ENCODE measurements at regions not wholly inside any gene's neighbourhood (a gene's known extent, or its start where the extent isn't known, plus 50 kb on each side); places are given as distances from the start of the nearest gene placed in this dataset.

GRCh38 chr6:40037271-40037670 is 103.0 kb upstream of the MOCS1 start:
- H3K4me1 ChIP-seq (ENCODE audit: control insufficient read depth in 3 of 3, insufficient read depth in 3 of 3, low read length in 3 of 3): no peaks in the 10 kb centered on the region
- H3K9me3 ChIP-seq (ENCODE audit: control insufficient read depth in 3 of 3, low read length in 3 of 3): no peaks in the 10 kb centered on the region
- no peak overlapping the region for H3K4me3 ChIP-seq (ENCODE audit: low read length in 3 of 3)
- no peak overlapping the region for H3K9ac ChIP-seq (ENCODE audit: low read depth in 1 of 3, low read length in 3 of 3)
- H3K27me3 ChIP-seq (ENCODE audit: control insufficient read depth in 3 of 3, insufficient read depth in 3 of 3, low read length in 3 of 3): peaks cover 0 to 9% (median 5%) of the 10 kb centered on the region in 3 donors
- H3K27ac ChIP-seq (ENCODE audit: low read depth, low read length): no peak overlapping the region
- H3K36me3 ChIP-seq (ENCODE audit: control insufficient read depth in 3 of 3, insufficient read depth in 3 of 3, low read length in 3 of 3): no peaks in the 10 kb centered on the region

GRCh38 chr6:40036186-40036585 is 101.9 kb upstream of the MOCS1 start:
- H3K36me3 ChIP-seq (ENCODE audit: control insufficient read depth in 3 of 3, insufficient read depth in 3 of 3, low read length in 3 of 3): no peaks in the 10 kb centered on the region
- H3K27me3 ChIP-seq (ENCODE audit: control insufficient read depth in 3 of 3, insufficient read depth in 3 of 3, low read length in 3 of 3): peaks cover 0 to 9% (median 5%) of the 10 kb centered on the region in 3 donors
- no peak overlapping the region for H3K4me3 ChIP-seq (ENCODE audit: low read length in 3 of 3)
- H3K9ac ChIP-seq (ENCODE audit: low read depth in 1 of 3, low read length in 3 of 3): no peak overlapping the region
- H3K27ac ChIP-seq (ENCODE audit: low read depth, low read length): no peak overlapping the region
- no peaks in the 10 kb centered on the region for H3K9me3 ChIP-seq (ENCODE audit: control insufficient read depth in 3 of 3, low read length in 3 of 3)
- H3K4me1 ChIP-seq (ENCODE audit: control insufficient read depth in 3 of 3, insufficient read depth in 3 of 3, low read length in 3 of 3): no peaks in the 10 kb centered on the region

GRCh38 chr6:40028449-40028848 is 94.2 kb upstream of the MOCS1 start:
- Histone ChIP-seq H3K4me1 (ENCODE audit: control insufficient read depth in 3 of 3, insufficient read depth in 3 of 3, low read length in 3 of 3) (no peaks in the 10 kb centered on the region), H3K27ac (ENCODE audit: low read depth, low read length) (no peak overlapping the region), H3K27me3 (ENCODE audit: control insufficient read depth in 3 of 3, insufficient read depth in 3 of 3, low read length in 3 of 3) (no peaks in the 10 kb centered on the region), H3K4me3 (ENCODE audit: low read length in 3 of 3) (no peak overlapping the region), H3K9ac (ENCODE audit: low read depth in 1 of 3, low read length in 3 of 3) (no peak overlapping the region), H3K36me3 (ENCODE audit: control insufficient read depth in 3 of 3, insufficient read depth in 3 of 3, low read length in 3 of 3) (no peaks in the 10 kb centered on the region), H3K9me3 (ENCODE audit: control insufficient read depth in 3 of 3, low read length in 3 of 3) (no peaks in the 10 kb centered on the region)

- Histone ChIP-seq H3K9me3 (ENCODE audit: control insufficient read depth in 3 of 3, low read length in 3 of 3) (peaks cover 0 to 2% (median 0%) of the 10 kb centered on the region in 3 donors), H3K4me3 (ENCODE audit: low read length in 3 of 3) (no peak overlapping the region), H3K36me3 (ENCODE audit: control insufficient read depth in 3 of 3, insufficient read depth in 3 of 3, low read length in 3 of 3) (no peaks in the 10 kb centered on the region), H3K9ac (ENCODE audit: low read depth in 1 of 3, low read length in 3 of 3) (no peak overlapping the region), H3K27me3 (ENCODE audit: control insufficient read depth in 3 of 3, insufficient read depth in 3 of 3, low read length in 3 of 3) (peaks cover 0 to 3% (median 0%) of the 10 kb centered on the region in 3 donors), H3K27ac (ENCODE audit: low read depth, low read length) (no peak overlapping the region), H3K4me1 (ENCODE audit: control insufficient read depth in 3 of 3, insufficient read depth in 3 of 3, low read length in 3 of 3) (no peaks in the 10 kb centered on the region)
Observed at GRCh38 chr6:40022867-40023266, 88.6 kb upstream of the MOCS1 start.

- Histone ChIP-seq H3K4me3 (ENCODE audit: low read length in 3 of 3) (no peak overlapping the region), H3K4me1 (ENCODE audit: control insufficient read depth in 3 of 3, insufficient read depth in 3 of 3, low read length in 3 of 3) (no peaks in the 10 kb centered on the region), H3K36me3 (ENCODE audit: control insufficient read depth in 3 of 3, insufficient read depth in 3 of 3, low read length in 3 of 3) (no peaks in the 10 kb centered on the region), H3K9me3 (ENCODE audit: control insufficient read depth in 3 of 3, low read length in 3 of 3) (peaks cover 0 to 4% (median 2%) of the 10 kb centered on the region in 3 donors), H3K27me3 (ENCODE audit: control insufficient read depth in 3 of 3, insufficient read depth in 3 of 3, low read length in 3 of 3) (peaks cover 0 to 3% (median 0%) of the 10 kb centered on the region in 3 donors), H3K9ac (ENCODE audit: low read depth in 1 of 3, low read length in 3 of 3) (no peak overlapping the region), H3K27ac (ENCODE audit: low read depth, low read length) (no peak overlapping the region)
Observed at GRCh38 chr6:40020166-40020565, 85.9 kb upstream of the MOCS1 start.

GRCh38 chr6:40015530-40015929 is 81.3 kb upstream of the MOCS1 start:
- Histone ChIP-seq H3K9me3 (ENCODE audit: control insufficient read depth in 3 of 3, low read length in 3 of 3) (peaks cover 0 to 4% (median 2%) of the 10 kb centered on the region in 3 donors), H3K9ac (ENCODE audit: low read depth in 1 of 3, low read length in 3 of 3) (no peak overlapping the region), H3K27ac (ENCODE audit: low read depth, low read length) (no peak overlapping the region), H3K4me1 (ENCODE audit: control insufficient read depth in 3 of 3, insufficient read depth in 3 of 3, low read length in 3 of 3) (no peaks in the 10 kb centered on the region), H3K4me3 (ENCODE audit: low read length in 3 of 3) (no peak overlapping the region), H3K27me3 (ENCODE audit: control insufficient read depth in 3 of 3, insufficient read depth in 3 of 3, low read length in 3 of 3) (no peaks in the 10 kb centered on the region), H3K36me3 (ENCODE audit: control insufficient read depth in 3 of 3, insufficient read depth in 3 of 3, low read length in 3 of 3) (no peaks in the 10 kb centered on the region)

- H3K9ac ChIP-seq (ENCODE audit: low read depth in 1 of 3, low read length in 3 of 3): no peak overlapping the region
- no peaks in the 10 kb centered on the region for H3K4me1 ChIP-seq (ENCODE audit: control insufficient read depth in 3 of 3, insufficient read depth in 3 of 3, low read length in 3 of 3)
- H3K27me3 ChIP-seq (ENCODE audit: control insufficient read depth in 3 of 3, insufficient read depth in 3 of 3, low read length in 3 of 3): no peaks in the 10 kb centered on the region
- no peaks in the 10 kb centered on the region for H3K36me3 ChIP-seq (ENCODE audit: control insufficient read depth in 3 of 3, insufficient read depth in 3 of 3, low read length in 3 of 3)
- no peak overlapping the region for H3K4me3 ChIP-seq (ENCODE audit: low read length in 3 of 3)
- H3K27ac ChIP-seq (ENCODE audit: low read depth, low read length): no peak overlapping the region
- H3K9me3 ChIP-seq (ENCODE audit: control insufficient read depth in 3 of 3, low read length in 3 of 3): no peaks in the 10 kb centered on the region
Observed at GRCh38 chr6:40011844-40012243, 77.6 kb upstream of the MOCS1 start.

- Histone ChIP-seq H3K27ac (ENCODE audit: low read depth, low read length) (no peak overlapping the region), H3K4me1 (ENCODE audit: control insufficient read depth in 3 of 3, insufficient read depth in 3 of 3, low read length in 3 of 3) (no peaks in the 10 kb centered on the region), H3K36me3 (ENCODE audit: control insufficient read depth in 3 of 3, insufficient read depth in 3 of 3, low read length in 3 of 3) (no peaks in the 10 kb centered on the region), H3K4me3 (ENCODE audit: low read length in 3 of 3) (no peak overlapping the region), H3K27me3 (ENCODE audit: control insufficient read depth in 3 of 3, insufficient read depth in 3 of 3, low read length in 3 of 3) (no peaks in the 10 kb centered on the region), H3K9me3 (ENCODE audit: control insufficient read depth in 3 of 3, low read length in 3 of 3) (peaks cover 0 to 4% (median 0%) of the 10 kb centered on the region in 3 donors), H3K9ac (ENCODE audit: low read depth in 1 of 3, low read length in 3 of 3) (no peak overlapping the region)
Observed at GRCh38 chr6:40000964-40001515, 66.8 kb upstream of the MOCS1 start.

- Histone ChIP-seq H3K27me3 (ENCODE audit: control insufficient read depth in 3 of 3, insufficient read depth in 3 of 3, low read length in 3 of 3) (no peaks in the 10 kb centered on the region), H3K36me3 (ENCODE audit: control insufficient read depth in 3 of 3, insufficient read depth in 3 of 3, low read length in 3 of 3) (no peaks in the 10 kb centered on the region), H3K4me1 (ENCODE audit: control insufficient read depth in 3 of 3, insufficient read depth in 3 of 3, low read length in 3 of 3) (no peaks in the 10 kb centered on the region), H3K27ac (ENCODE audit: low read depth, low read length) (no peak overlapping the region), H3K9me3 (ENCODE audit: control insufficient read depth in 3 of 3, low read length in 3 of 3) (peaks cover 0 to 4% (median 0%) of the 10 kb centered on the region in 3 donors), H3K4me3 (ENCODE audit: low read length in 3 of 3) (no peak overlapping the region), H3K9ac (ENCODE audit: low read depth in 1 of 3, low read length in 3 of 3) (no peak overlapping the region)
Observed at GRCh38 chr6:39999006-39999867, 65.0 kb upstream of the MOCS1 start.

GRCh38 chr6:39998126-39998525 is 63.9 kb upstream of the MOCS1 start:
- H3K27ac ChIP-seq (ENCODE audit: low read depth, low read length): no peak overlapping the region
- H3K27me3 ChIP-seq (ENCODE audit: control insufficient read depth in 3 of 3, insufficient read depth in 3 of 3, low read length in 3 of 3): no peaks in the 10 kb centered on the region
- no peaks in the 10 kb centered on the region for H3K36me3 ChIP-seq (ENCODE audit: control insufficient read depth in 3 of 3, insufficient read depth in 3 of 3, low read length in 3 of 3)
- no peaks in the 10 kb centered on the region for H3K4me1 ChIP-seq (ENCODE audit: control insufficient read depth in 3 of 3, insufficient read depth in 3 of 3, low read length in 3 of 3)
- peaks cover 0 to 4% (median 0%) of the 10 kb centered on the region in 3 donors for H3K9me3 ChIP-seq (ENCODE audit: control insufficient read depth in 3 of 3, low read length in 3 of 3)
- no peak overlapping the region for H3K9ac ChIP-seq (ENCODE audit: low read depth in 1 of 3, low read length in 3 of 3)
- H3K4me3 ChIP-seq (ENCODE audit: low read length in 3 of 3): no peak overlapping the region

Data from skeletal muscle tissue (tissue), 3 donors.